Endothelial cell of hepatic sinusoid (primary cell): ENCODE measurements at regions not wholly inside any gene's neighbourhood (a gene's known extent, or its start where the extent isn't known, plus 50 kb on each side); places are given as distances from the start of the nearest gene placed in this dataset.

Source experiments
- in situ Hi-C: cut with HindIII; loops from 2 replicates; pipeline ENCODE4 v1.10.0; 2017; ENCODE audit warnings: low sequenced_read_pairs

- in situ Hi-C loops, result no loop called here
Measured at GRCh38 chr4:137597752-137598430, 65.6 kb upstream of the PCDH18 start.

GRCh38 chr4:137587796-137588195 lies 55.5 kb upstream of the PCDH18 start:
- in situ Hi-C loops, result no loop called here

GRCh38 chr4:137583671-137584070 lies 51.4 kb upstream of the PCDH18 start:
- in situ Hi-C loops, result no loop called here
